Uterus (tissue), 3 donors: ENCODE measurements at regions not wholly inside any gene's neighbourhood (a gene's known extent, or its start where the extent isn't known, plus 50 kb on each side); places are given as distances from the start of the nearest gene placed in this dataset.
A peak's percentile ranks its signal among the peaks of the same experiment; 100 is the strongest.

Source experiments
- DNase-seq, 2 donors: peaks; one replicate each; pipeline ENCODE4 v3.0.0-alpha.2; 2019 to 2020
- H3K27ac ChIP-seq, 2 donors: fragments of 200-600 bp; sonication (generic); 1 replicate in 1 of 2; 2 replicates in 1 of 2; pipeline ENCODE4 v1.5.1; 2016 to 2018
- H3K27me3 ChIP-seq, 2 donors: fragments of 200-600 bp; sonication (generic); one replicate each; pipeline ENCODE4 v1.5.1; 2018 to 2019; ENCODE audit warnings: control low read depth in 1 of 2
- H3K36me3 ChIP-seq, 2 donors: fragments of 200-600 bp; sonication (generic); one replicate each; pipeline ENCODE4 v1.5.1; 2019; ENCODE audit warnings: control low read depth in 1 of 2
- H3K4me1 ChIP-seq, 2 donors: fragments of 200-600 bp; sonication (generic); one replicate each; pipeline ENCODE4 v1.5.1; 2018 to 2019; ENCODE audit warnings: control low read depth in 1 of 2
- H3K4me3 ChIP-seq, 2 donors: fragments of 200-600 bp; sonication (generic); 1 replicate in 1 of 2; 2 replicates in 1 of 2; pipeline ENCODE4 v1.5.1; 2018 to 2019; ENCODE audit warnings: mild to moderate bottlenecking in 1 of 2
- H3K9me3 ChIP-seq, 2 donors: fragments of 200-600 bp; sonication (generic); one replicate each; pipeline ENCODE4 v1.5.1; 2019; ENCODE audit warnings: control low read depth in 1 of 2
- POLR2A ChIP-seq, 2 donors: fragments of 450-650 bp; IDR thresholded peaks; one replicate each; pipeline ENCODE4 v1.6.1; 2016; ENCODE audit warnings: antibody characterized with exemption in 2 of 2, mild to moderate bottlenecking in 1 of 2, moderate library complexity in 1 of 2
- intact Hi-C: fragments of 100-400 bp; cut with DNase I; formaldehyde crosslinking; loops from one replicate; pipeline ENCODE4 v1.15.1; 2023; ENCODE audit warnings: low total_unique reads
- TF ChIP-seq, protein P1 (sequence below), 4 experiments: fragments of 200-600 bp in 2 of 4; fragments of 450-650 bp in 2 of 4; sonication (generic) in 2 of 4; IDR thresholded peaks; one replicate each; pipeline ENCODE4 v1.5.1; 2016 to 2019; ENCODE audit warnings: antibody characterized with exemption in 4 of 4, mild to moderate bottlenecking in 2 of 4, moderate library complexity in 1 of 4
- donor health status: DM: yes; HTN: yes; CAD: no.

- Histone ChIP-seq H3K9me3 (no peaks in the 10 kb centered on the region), H3K4me3 (no peak overlapping the region), H3K27me3 (no peaks in the 10 kb centered on the region), H3K27ac (peak overlapping the region; percentile 20 to 38), H3K36me3 (no peaks in the 10 kb centered on the region), H3K4me1 (no peaks in the 10 kb centered on the region)
- intact Hi-C loops, result no loop called here
- no peak for DNase-seq
- no peak for TF ChIP-seq POLR2A (IDR thresholded peaks at IDR 0.05)
- TF ChIP-seq, protein P1, sequence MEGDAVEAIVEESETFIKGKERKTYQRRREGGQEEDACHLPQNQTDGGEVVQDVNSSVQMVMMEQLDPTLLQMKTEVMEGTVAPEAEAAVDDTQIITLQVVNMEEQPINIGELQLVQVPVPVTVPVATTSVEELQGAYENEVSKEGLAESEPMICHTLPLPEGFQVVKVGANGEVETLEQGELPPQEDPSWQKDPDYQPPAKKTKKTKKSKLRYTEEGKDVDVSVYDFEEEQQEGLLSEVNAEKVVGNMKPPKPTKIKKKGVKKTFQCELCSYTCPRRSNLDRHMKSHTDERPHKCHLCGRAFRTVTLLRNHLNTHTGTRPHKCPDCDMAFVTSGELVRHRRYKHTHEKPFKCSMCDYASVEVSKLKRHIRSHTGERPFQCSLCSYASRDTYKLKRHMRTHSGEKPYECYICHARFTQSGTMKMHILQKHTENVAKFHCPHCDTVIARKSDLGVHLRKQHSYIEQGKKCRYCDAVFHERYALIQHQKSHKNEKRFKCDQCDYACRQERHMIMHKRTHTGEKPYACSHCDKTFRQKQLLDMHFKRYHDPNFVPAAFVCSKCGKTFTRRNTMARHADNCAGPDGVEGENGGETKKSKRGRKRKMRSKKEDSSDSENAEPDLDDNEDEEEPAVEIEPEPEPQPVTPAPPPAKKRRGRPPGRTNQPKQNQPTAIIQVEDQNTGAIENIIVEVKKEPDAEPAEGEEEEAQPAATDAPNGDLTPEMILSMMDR (IDR thresholded peaks at IDR 0.05), result no peak
These were observed 505.0 kb upstream of the THBS1 start for GRCh38 chr15:39075756-39076341.

GRCh38 chr15:39078026-39078425, 502.9 kb upstream of the THBS1 start:
- Histone ChIP-seq H3K27me3 (no peaks in the 10 kb centered on the region), H3K4me1 (no peaks in the 10 kb centered on the region), H3K4me3 (no peak overlapping the region), H3K27ac (no peak overlapping the region), H3K36me3 (no peaks in the 10 kb centered on the region), H3K9me3 (no peaks in the 10 kb centered on the region)
- no peak for TF ChIP-seq POLR2A (IDR thresholded peaks at IDR 0.05)
- TF ChIP-seq, protein P1 (IDR thresholded peaks at IDR 0.05), result no peak
- intact Hi-C loops, result no loop called here
- no peak for DNase-seq

DNA sequence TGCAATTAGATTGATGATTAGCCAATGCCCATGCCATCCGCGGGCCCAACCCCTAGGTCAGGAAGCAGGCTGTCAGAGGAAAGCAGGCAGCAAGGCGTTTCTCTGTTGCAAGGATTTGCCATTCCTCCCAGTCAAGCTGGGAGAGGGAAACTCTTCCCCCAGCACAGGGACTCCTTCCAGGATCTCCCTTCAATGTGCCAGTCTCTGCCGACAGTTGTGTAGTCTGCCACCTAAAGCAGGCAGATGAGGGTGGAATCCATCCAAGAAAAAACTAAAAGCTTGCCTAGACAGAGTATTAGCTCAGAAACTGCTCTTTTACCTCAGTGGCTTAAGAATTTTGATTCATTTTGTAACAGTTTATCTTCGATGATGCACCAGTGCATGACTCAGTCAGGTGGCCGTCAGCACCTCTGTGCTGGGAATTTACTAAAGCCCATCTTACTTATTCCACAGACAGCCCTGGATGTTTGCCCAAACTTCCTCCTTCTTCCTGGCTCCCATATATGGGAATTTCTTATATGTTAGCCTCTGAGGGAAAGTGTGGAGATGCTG, 501.5 kb upstream of the THBS1 start:
- Histone ChIP-seq H3K9me3 (no peaks in the 10 kb centered on the region), H3K27me3 (no peaks in the 10 kb centered on the region), H3K4me3 (no peak overlapping the region), H3K4me1 (no peaks in the 10 kb centered on the region), H3K36me3 (no peaks in the 10 kb centered on the region), H3K27ac (no peak overlapping the region)
- intact Hi-C loops, result no loop called here
- DNase-seq, result no peak
- no peak for TF ChIP-seq POLR2A (IDR thresholded peaks at IDR 0.05)
- TF ChIP-seq, protein P1 (IDR thresholded peaks at IDR 0.05), result no peak

DNA sequence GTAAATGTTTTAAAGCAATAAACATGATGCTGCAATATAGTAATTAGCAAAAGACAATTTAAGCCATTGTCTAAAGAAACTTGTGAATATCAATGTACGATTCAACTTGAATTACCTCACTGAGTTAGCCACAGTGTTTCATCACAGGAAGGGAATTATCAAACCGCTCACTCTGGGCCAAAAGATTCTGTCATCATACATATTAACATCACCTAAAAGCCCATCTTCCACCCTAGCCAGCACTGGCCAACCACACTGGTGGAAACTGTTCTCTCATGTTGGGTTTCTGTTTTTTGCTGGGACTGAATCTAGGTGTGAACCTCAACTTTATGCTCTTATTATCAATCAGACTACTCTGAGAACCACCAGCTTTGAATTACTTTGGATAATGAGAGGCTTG, 497.7 kb upstream of the THBS1 start:
- intact Hi-C loops, result no loop called here
- no peak overlapping the region for H3K27ac ChIP-seq
- H3K9me3 ChIP-seq, result no peaks in the 10 kb centered on the region
- H3K4me3 ChIP-seq, result no peak overlapping the region
- TF ChIP-seq, protein P1 (IDR thresholded peaks at IDR 0.05), result no peak
- no peak for TF ChIP-seq POLR2A (IDR thresholded peaks at IDR 0.05)
- H3K36me3 ChIP-seq, result no peaks in the 10 kb centered on the region
- DNase-seq, result no peak
- no peaks in the 10 kb centered on the region for H3K4me1 ChIP-seq
- no peaks in the 10 kb centered on the region for H3K27me3 ChIP-seq

DNA sequence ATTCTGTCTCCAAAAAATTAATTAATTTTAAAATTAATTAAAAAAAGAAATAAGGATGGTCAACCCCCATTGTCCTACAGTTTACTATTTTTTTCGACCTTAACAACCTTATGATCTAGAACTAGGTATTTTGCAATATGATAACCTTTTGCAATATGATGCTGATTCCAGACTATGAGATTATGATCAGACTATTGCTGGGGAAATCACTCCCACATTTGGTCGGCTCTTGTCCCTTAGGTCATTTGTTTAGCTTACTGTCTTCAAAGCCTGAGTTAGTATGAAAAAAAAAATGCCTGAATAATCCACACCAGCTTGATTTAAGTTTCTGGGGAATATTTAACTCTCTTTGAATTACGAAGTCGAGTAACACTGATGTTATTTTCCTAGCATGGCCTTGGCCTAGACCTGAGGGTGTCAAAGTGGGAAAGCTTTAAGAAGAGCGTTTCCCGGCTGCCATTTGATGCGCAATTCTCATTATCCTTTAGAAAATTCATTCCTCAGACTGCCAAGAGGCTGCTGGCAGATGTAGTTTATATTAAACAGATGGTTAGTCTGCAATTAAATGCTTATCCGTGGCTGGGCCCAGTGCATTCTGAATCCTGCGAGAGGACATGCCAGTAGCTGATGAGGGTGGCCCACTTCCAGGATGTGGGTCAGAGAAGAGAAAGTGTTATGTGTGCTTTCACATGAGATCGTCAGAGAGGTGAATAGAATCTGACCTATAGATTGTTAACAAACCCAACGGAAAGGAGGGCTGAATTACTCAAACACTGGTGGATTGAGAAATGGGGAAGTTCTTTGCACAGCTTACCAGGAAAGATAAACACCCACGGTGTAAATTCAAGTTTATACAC, 496.0 kb upstream of the THBS1 start:
- Histone ChIP-seq H3K9me3 (no peaks in the 10 kb centered on the region), H3K27me3 (no peaks in the 10 kb centered on the region), H3K4me3 (no peak overlapping the region), H3K4me1 (no peaks in the 10 kb centered on the region), H3K27ac (peak overlapping the region; percentile 16 to 67), H3K36me3 (no peaks in the 10 kb centered on the region)
- no peak for TF ChIP-seq POLR2A (IDR thresholded peaks at IDR 0.05)
- TF ChIP-seq, protein P1 (IDR thresholded peaks at IDR 0.05), result no peak
- intact Hi-C loops, result no loop called here
- peak; percentile 65 to 73 for DNase-seq
